Spleen (tissue), 7 donors: ENCODE measurements at regions not wholly inside any gene's neighbourhood (a gene's known extent, or its start where the extent isn't known, plus 50 kb on each side); places are given as distances from the start of the nearest gene placed in this dataset.

Source experiments
- POLR2AphosphoS5 ChIP-seq, 3 donors: sonication (generic); formaldehyde crosslinking; IDR thresholded peaks; one replicate each; pipeline ENCODE4 v1.5.1; 2017; ENCODE audit warnings: antibody characterized with exemption in 3 of 3
- TF ChIP-seq, protein P1 (sequence below), 11 experiments: fragments of 200-600 bp in 7 of 11; fragments of 450-650 bp in 4 of 11; sonication (generic) in 4 of 11; IDR thresholded peaks in 8 of 11; conservative IDR thresholded peaks in 3 of 11; 1 replicate in 7 of 11; 2 replicates in 4 of 11; pipeline versions ENCODE4 v1.4.0 to v1.8.0; 2016 to 2021; ENCODE audit warnings: antibody characterized with exemption in 11 of 11, inconsistent platforms in 4 of 11, mild to moderate bottlenecking in 1 of 11
- donor health status: DM: no; HTN: no; CAD: no; lungs with moderate emphysema.
- donor health status: DM: no; HTN: no; CAD: no.
- donor health status: DM: no; HTN: no; CAD: no.

- TF ChIP-seq, protein P1, sequence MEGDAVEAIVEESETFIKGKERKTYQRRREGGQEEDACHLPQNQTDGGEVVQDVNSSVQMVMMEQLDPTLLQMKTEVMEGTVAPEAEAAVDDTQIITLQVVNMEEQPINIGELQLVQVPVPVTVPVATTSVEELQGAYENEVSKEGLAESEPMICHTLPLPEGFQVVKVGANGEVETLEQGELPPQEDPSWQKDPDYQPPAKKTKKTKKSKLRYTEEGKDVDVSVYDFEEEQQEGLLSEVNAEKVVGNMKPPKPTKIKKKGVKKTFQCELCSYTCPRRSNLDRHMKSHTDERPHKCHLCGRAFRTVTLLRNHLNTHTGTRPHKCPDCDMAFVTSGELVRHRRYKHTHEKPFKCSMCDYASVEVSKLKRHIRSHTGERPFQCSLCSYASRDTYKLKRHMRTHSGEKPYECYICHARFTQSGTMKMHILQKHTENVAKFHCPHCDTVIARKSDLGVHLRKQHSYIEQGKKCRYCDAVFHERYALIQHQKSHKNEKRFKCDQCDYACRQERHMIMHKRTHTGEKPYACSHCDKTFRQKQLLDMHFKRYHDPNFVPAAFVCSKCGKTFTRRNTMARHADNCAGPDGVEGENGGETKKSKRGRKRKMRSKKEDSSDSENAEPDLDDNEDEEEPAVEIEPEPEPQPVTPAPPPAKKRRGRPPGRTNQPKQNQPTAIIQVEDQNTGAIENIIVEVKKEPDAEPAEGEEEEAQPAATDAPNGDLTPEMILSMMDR (IDR thresholded peaks at IDR 0.05 in 8 of 11, conservative IDR thresholded peaks at IDR 0.05 in 3 of 11): no peak
- no peak for TF ChIP-seq POLR2AphosphoS5 (IDR thresholded peaks at IDR 0.05)
Observed at GRCh38 chr2:117179405-117179804, 635.1 kb upstream of the DDX18 start.
